IMR-90 (cell line): ENCODE measurements at regions not wholly inside any gene's neighbourhood (a gene's known extent, or its start where the extent isn't known, plus 50 kb on each side); places are given as distances from the start of the nearest gene placed in this dataset.

ENCODE experiments used
- ATAC-seq: fragments of 200-7000 bp; cut with Tn5 transposase; 2 replicates; pipeline ENCODE4 v1.9.1; 2020; ENCODE audit warnings: low read depth, mild to moderate bottlenecking, moderate library complexity
- BruUV-seq: library from RNA; stranded (reverse); fragments of 400-500 nt; replicated peaks from 2 replicates; lab custom pipeline; 2021; lab: Mats Ljungman, UMichigan
- CTCF ChIA-PET: fragments of 300-600 bp; formaldehyde crosslinking; extraction: SDS; loops from one replicate; lab custom pipeline; 2021; ENCODE audit warnings: antibody characterized with exemption; lab: Yijun Ruan, JAX
- POLR2A ChIA-PET: fragments of 300-600 bp; sonication (Branson Sonifier 250); formaldehyde crosslinking; loops from one replicate; lab custom pipeline; 2022; ENCODE audit warnings: antibody characterized with exemption; ENCODE audit not compliant: unreplicated experiment; lab: Charles Lee
- DNase-seq: peaks from one replicate; pipeline ENCODE4 v3.0.0; 2013
- H2AFZ ChIP-seq: replicated peaks from 2 replicates; pipeline ENCODE3; 2013; ENCODE audit warnings: low read length, mild to moderate bottlenecking; ENCODE audit not compliant: poor library complexity
- H2AK5ac ChIP-seq: 2 replicates; pipeline ENCODE4 v1.6.1; 2013; ENCODE audit warnings: low read depth, low read length, inconsistent platforms
- H2AK9ac ChIP-seq: replicated peaks from 2 replicates; pipeline ENCODE3; 2013; ENCODE audit warnings: mild to moderate bottlenecking, low read depth, low read length, moderate library complexity; ENCODE audit not compliant: poor library complexity
- H2BK120ac ChIP-seq: 2 replicates; pipeline ENCODE4 v1.6.1; 2013; ENCODE audit warnings: low read depth, low read length, inconsistent platforms
- H2BK15ac ChIP-seq: 3 replicates; pipeline ENCODE4 v1.6.1; 2013; ENCODE audit warnings: low read depth, low read length, inconsistent platforms
- H2BK20ac ChIP-seq: 2 replicates; pipeline ENCODE4 v1.6.1; 2013; ENCODE audit warnings: low read depth, mild to moderate bottlenecking, inconsistent platforms, low read length, moderate library complexity
- H2BK5ac ChIP-seq: 2 replicates; pipeline ENCODE4 v1.6.1; 2013; ENCODE audit warnings: mild to moderate bottlenecking, low read depth, low read length, inconsistent platforms; ENCODE audit not compliant: poor library complexity, severe bottlenecking
- H3K14ac ChIP-seq: replicated peaks from 2 replicates; pipeline ENCODE4 v1.6.1; 2013; ENCODE audit warnings: low read depth, low read length, inconsistent platforms
- H3K18ac ChIP-seq: 2 replicates; pipeline ENCODE4 v1.6.1; 2013; ENCODE audit warnings: low read depth, low read length, control low read depth
- H3K23ac ChIP-seq: 2 replicates; pipeline ENCODE4 v1.6.1; 2013; ENCODE audit warnings: low read depth, low read length, inconsistent platforms
- H3K27ac ChIP-seq: 2 replicates; pipeline ENCODE4 v1.5.1; 2013; ENCODE audit warnings: mild to moderate bottlenecking, control low read depth, low read length; ENCODE audit not compliant: insufficient read depth
- H3K27me3 ChIP-seq: 2 replicates; pipeline ENCODE4 v1.6.1; 2013; ENCODE audit warnings: low read length; ENCODE audit not compliant: control insufficient read depth, insufficient read depth
- H3K36me3 ChIP-seq: 2 replicates; pipeline ENCODE4 v1.6.1; 2013; ENCODE audit warnings: low read length, mixed read lengths; ENCODE audit not compliant: control insufficient read depth, insufficient read depth
- H3K4ac ChIP-seq: 2 replicates; pipeline ENCODE4 v1.6.1; 2013; ENCODE audit warnings: low read depth, low read length, inconsistent platforms
- H3K4me1 ChIP-seq: 2 replicates; pipeline ENCODE4 v1.6.1; 2013; ENCODE audit warnings: low read length, mixed read lengths; ENCODE audit not compliant: control insufficient read depth, insufficient read depth
- H3K4me2 ChIP-seq: 2 replicates; pipeline ENCODE4 v1.6.1; 2013; ENCODE audit warnings: low read depth, mild to moderate bottlenecking, control low read depth, low read length, moderate library complexity
- H3K4me3 ChIP-seq: 2 replicates; pipeline ENCODE4 v1.5.1; 2013; ENCODE audit warnings: low read depth, mild to moderate bottlenecking, control low read depth, low read length, moderate library complexity; ENCODE audit not compliant: insufficient read depth
- H3K56ac ChIP-seq: 2 replicates; pipeline ENCODE4 v1.6.1; 2013; ENCODE audit warnings: low read length, inconsistent platforms; ENCODE audit not compliant: insufficient read depth; ENCODE audit errors: extremely low read depth
- H3K79me1 ChIP-seq, 2 experiments: 2 replicates each; pipeline ENCODE4 v1.6.1; 2013; ENCODE audit warnings: low read length in 2 of 2, inconsistent platforms in 1 of 2, low read depth in 1 of 2
- H3K9ac ChIP-seq: 2 replicates; pipeline ENCODE4 v1.6.1; 2013; ENCODE audit warnings: low read depth, low read length, control low read depth
- H3K9me1 ChIP-seq: 2 replicates; pipeline ENCODE4 v1.6.1; 2013; ENCODE audit warnings: low read length, inconsistent platforms; ENCODE audit not compliant: insufficient read depth
- H3K9me3 ChIP-seq: 2 replicates; pipeline ENCODE4 v1.6.1; 2013; ENCODE audit warnings: low read length; ENCODE audit not compliant: control insufficient read depth, insufficient read depth
- H4K20me1 ChIP-seq: 2 replicates; pipeline ENCODE4 v1.6.1; 2013; ENCODE audit warnings: low read length, inconsistent platforms; ENCODE audit not compliant: insufficient read depth
- H4K5ac ChIP-seq: 2 replicates; pipeline ENCODE4 v1.6.1; 2013; ENCODE audit warnings: mild to moderate bottlenecking, low read depth, low read length, control low read depth
- H4K8ac ChIP-seq, 2 experiments: 2 replicates each; pipeline ENCODE4 v1.6.1; 2013; ENCODE audit warnings: low read depth in 2 of 2, low read length in 2 of 2, control low read depth in 1 of 2, inconsistent platforms in 1 of 2
- H4K91ac ChIP-seq: 2 replicates; pipeline ENCODE4 v1.6.1; 2013; ENCODE audit warnings: low read depth, low read length, inconsistent platforms; ENCODE audit not compliant: insufficient read depth
- CEBPB ChIP-seq: IDR thresholded peaks from 2 replicates; pipeline ENCODE4 v1.6.1; 2012; ENCODE audit warnings: low read depth, low read length, improper control_type of control experiment
- FOS ChIP-seq: fragments of 150-350 bp; IDR thresholded peaks from 2 replicates; pipeline ENCODE4 v1.6.1; 2016; ENCODE audit warnings: low read depth, low read length
- MAFK ChIP-seq: IDR thresholded peaks from 2 replicates; pipeline ENCODE4 v1.6.1; 2012; ENCODE audit warnings: low read depth, low read length, improper control_type of control experiment
- MAZ ChIP-seq: IDR thresholded peaks from 2 replicates; pipeline ENCODE4 v1.6.1; 2012; ENCODE audit warnings: low read depth, mild to moderate bottlenecking, low read length, improper control_type of control experiment, moderate library complexity, borderline replicate concordance
- MXI1 ChIP-seq: IDR thresholded peaks from 2 replicates; pipeline ENCODE4 v1.6.1; 2012; ENCODE audit warnings: low read depth, mild to moderate bottlenecking, low read length, moderate library complexity, borderline replicate concordance
- NFE2L2 ChIP-seq: fragments of 150-350 bp; IDR thresholded peaks from 2 replicates; pipeline ENCODE4 v1.6.1; 2016; ENCODE audit warnings: low read depth, mild to moderate bottlenecking, low read length
- RCOR1 ChIP-seq: IDR thresholded peaks from 2 replicates; pipeline ENCODE4 v1.6.1; 2012; ENCODE audit warnings: mild to moderate bottlenecking, low read length, improper control_type of control experiment; ENCODE audit not compliant: insufficient replicate concordance
- WGBS, 2 experiments: methylation state at CpG; one replicate each; pipeline versions ENCODE4 v1.1.5 to v1.1.7; 2013; ENCODE audit warnings: missing lambda C conversion rate in 2 of 2; ENCODE audit not compliant: insufficient read length in 1 of 2; ENCODE audit errors: extremely low coverage in 2 of 2; 5-methylcytosine and 5-hydroxymethylcytosine counted together
- dilution Hi-C: fragments of 300-500 bp; cut with HindIII; formaldehyde crosslinking; loops from one replicate; pipeline ENCODE4 v1.14.3; 2018; ENCODE audit warnings: low sequenced_read_pairs; ENCODE audit not compliant: unreplicated experiment
- in situ Hi-C: fragments of 300-500 bp; cut with MboI; formaldehyde crosslinking; loops from 3 replicates; pipeline ENCODE4 v1.14.3; 2019; ENCODE audit warnings: low sequenced_read_pairs, inconsistent platforms, mixed read lengths
- intact Hi-C: fragments of 100-400 bp; cut with micrococcal nuclease; formaldehyde crosslinking; loops from 2 replicates; pipeline ENCODE4 v1.10.0; 2022
- TF ChIP-seq, protein P1 (sequence below): fragments of 150-350 bp; IDR thresholded peaks from 2 replicates; pipeline ENCODE4 v1.6.1; 2017; ENCODE audit warnings: mild to moderate bottlenecking, antibody characterized with exemption, low read length, low read depth
- TF ChIP-seq, protein P2 (sequence below): conservative IDR thresholded peaks from 2 replicates; pipeline ENCODE4 v1.5.1; 2012; ENCODE audit warnings: mild to moderate bottlenecking, low read depth, low read length, improper control_type of control experiment

GRCh38 chr3:163936543-163936942, 1141.8 kb downstream of the SI start:
- intact Hi-C loops: no loop called here
- WGBS, 2 experiments: no CpG with 5 or more reads among the region's 1 CpG
- H4K20me1 ChIP-seq: no peaks in the 10 kb centered on the region

More at GRCh38 chr3:163936543-163936942, 1141.8 kb downstream of the SI start:
- Histone ChIP-seq H3K23ac (no peak overlapping the region), H3K9ac (no peak overlapping the region), H3K79me1 (no peaks in the 10 kb centered on the region), H3K56ac (no peak overlapping the region), H2AK9ac (no peak overlapping the region), H3K4me1 (no peaks in the 10 kb centered on the region), H2AK5ac (no peak overlapping the region), H4K8ac (no peak overlapping the region), H2AFZ (no peak overlapping the region), H3K14ac (no peak overlapping the region), H3K9me1 (no peaks in the 10 kb centered on the region), H4K91ac (no peak overlapping the region), H3K18ac (no peak overlapping the region), H3K4ac (no peak overlapping the region), H3K4me3 (no peak overlapping the region), H2BK5ac (no peak overlapping the region), H2BK120ac (no peak overlapping the region), H3K9me3 (peaks cover 2% of the 10 kb centered on the region), H3K27me3 (no peaks in the 10 kb centered on the region), H3K36me3 (no peaks in the 10 kb centered on the region), H2BK15ac (no peak overlapping the region), H3K4me2 (no peak overlapping the region), H2BK20ac (no peak overlapping the region), H3K27ac (no peak overlapping the region), H4K5ac (no peak overlapping the region)
- ATAC-seq (no peak), DNase-seq (no peak)
- POLR2A ChIA-PET: no interaction called here
- in situ Hi-C loops: no loop called here
- CTCF ChIA-PET: interaction anchor here (0.6 kb wide), 1 partner anchor 41 kb away, joined by 3 read pairs; no protein-coding TSS in a partner anchor
- TF ChIP-seq NFE2L2 (no peak), MAFK (no peak), MXI1 (no peak), MAZ (no peak), CEBPB (no peak), FOS (no peak), RCOR1 (no peak)
- TF ChIP-seq, protein P1, sequence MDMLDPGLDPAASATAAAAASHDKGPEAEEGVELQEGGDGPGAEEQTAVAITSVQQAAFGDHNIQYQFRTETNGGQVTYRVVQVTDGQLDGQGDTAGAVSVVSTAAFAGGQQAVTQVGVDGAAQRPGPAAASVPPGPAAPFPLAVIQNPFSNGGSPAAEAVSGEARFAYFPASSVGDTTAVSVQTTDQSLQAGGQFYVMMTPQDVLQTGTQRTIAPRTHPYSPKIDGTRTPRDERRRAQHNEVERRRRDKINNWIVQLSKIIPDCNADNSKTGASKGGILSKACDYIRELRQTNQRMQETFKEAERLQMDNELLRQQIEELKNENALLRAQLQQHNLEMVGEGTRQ: no peak
- TF ChIP-seq, protein P2, sequence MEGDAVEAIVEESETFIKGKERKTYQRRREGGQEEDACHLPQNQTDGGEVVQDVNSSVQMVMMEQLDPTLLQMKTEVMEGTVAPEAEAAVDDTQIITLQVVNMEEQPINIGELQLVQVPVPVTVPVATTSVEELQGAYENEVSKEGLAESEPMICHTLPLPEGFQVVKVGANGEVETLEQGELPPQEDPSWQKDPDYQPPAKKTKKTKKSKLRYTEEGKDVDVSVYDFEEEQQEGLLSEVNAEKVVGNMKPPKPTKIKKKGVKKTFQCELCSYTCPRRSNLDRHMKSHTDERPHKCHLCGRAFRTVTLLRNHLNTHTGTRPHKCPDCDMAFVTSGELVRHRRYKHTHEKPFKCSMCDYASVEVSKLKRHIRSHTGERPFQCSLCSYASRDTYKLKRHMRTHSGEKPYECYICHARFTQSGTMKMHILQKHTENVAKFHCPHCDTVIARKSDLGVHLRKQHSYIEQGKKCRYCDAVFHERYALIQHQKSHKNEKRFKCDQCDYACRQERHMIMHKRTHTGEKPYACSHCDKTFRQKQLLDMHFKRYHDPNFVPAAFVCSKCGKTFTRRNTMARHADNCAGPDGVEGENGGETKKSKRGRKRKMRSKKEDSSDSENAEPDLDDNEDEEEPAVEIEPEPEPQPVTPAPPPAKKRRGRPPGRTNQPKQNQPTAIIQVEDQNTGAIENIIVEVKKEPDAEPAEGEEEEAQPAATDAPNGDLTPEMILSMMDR: no peak
- no TSS peak for BruUV-seq
- dilution Hi-C loops: no loop called here
